Endothelial cell of umbilical vein (primary cell): ENCODE measurements at regions not wholly inside any gene's neighbourhood (a gene's known extent, or its start where the extent isn't known, plus 50 kb on each side); places are given as distances from the start of the nearest gene placed in this dataset.

Experiments used
- CTCF ChIP-seq, 2 donors: IDR thresholded peaks; 1 replicate in 1 of 2; 2 replicates in 1 of 2; pipeline ENCODE4 v1.5.1; 2011; ENCODE audit warnings: low read length in 2 of 2, mild to moderate bottlenecking in 2 of 2, moderate library complexity in 2 of 2, control low read depth in 1 of 2, inconsistent platforms in 1 of 2, low read depth in 1 of 2; ENCODE audit not compliant: insufficient read depth in 1 of 2; ENCODE audit errors: extremely low read depth in 1 of 2
- MAX ChIP-seq: IDR thresholded peaks from 2 replicates; pipeline ENCODE4 v1.6.1; 2011; ENCODE audit not compliant: insufficient read depth, insufficient read length

GRCh38 chr10:112886463-112886862, 63.6 kb upstream of the TCF7L2 start:
- TF ChIP-seq MAX (no peak), CTCF (IDR thresholded peaks at IDR 0.05; ENCODE audit: extremely low read depth in 1 of 2, insufficient read depth in 1 of 2, low read depth in 1 of 2, low read length in 2 of 2) (no peak)
